GM12878 (cell line): ENCODE measurements at regions not wholly inside any gene's neighbourhood (a gene's known extent, or its start where the extent isn't known, plus 50 kb on each side); places are given as distances from the start of the nearest gene placed in this dataset.

Experiments used
- ATF2 ChIP-seq: IDR thresholded peaks from 2 replicates; pipeline ENCODE4 v1.6.1; 2012; ENCODE audit warnings: low read length, inconsistent platforms
- BACH1 ChIP-seq: fragments of 450-650 bp; IDR thresholded peaks from 2 replicates; pipeline ENCODE4 v1.6.1; 2017; ENCODE audit warnings: mild to moderate bottlenecking, borderline replicate concordance
- CREM ChIP-seq: IDR thresholded peaks from 2 replicates; pipeline ENCODE4 v1.6.1; 2014; ENCODE audit warnings: antibody characterized with exemption, low read depth
- CUX1 ChIP-seq: IDR thresholded peaks from 2 replicates; pipeline ENCODE4 v1.6.1; 2012; ENCODE audit warnings: improper control_type of control experiment, low read depth, low read length; ENCODE audit not compliant: insufficient replicate concordance
- GABPA ChIP-seq: IDR thresholded peaks from 2 replicates; pipeline ENCODE4 v1.6.1; 2014; ENCODE audit warnings: antibody characterized with exemption, low read depth, mild to moderate bottlenecking, inconsistent platforms
- JUNB ChIP-seq: IDR thresholded peaks from 2 replicates; pipeline ENCODE4 v1.6.1; 2016; ENCODE audit warnings: antibody characterized with exemption, mild to moderate bottlenecking
- LARP7 ChIP-seq: fragments of 450-650 bp; IDR thresholded peaks from 2 replicates; pipeline ENCODE4 v1.6.1; 2017; ENCODE audit warnings: mild to moderate bottlenecking
- NR2F1 ChIP-seq: fragments of 450-650 bp; conservative IDR thresholded peaks from 2 replicates; pipeline ENCODE4 v1.6.1; 2017; ENCODE audit warnings: mild to moderate bottlenecking
- RAD21 ChIP-seq: IDR thresholded peaks from 2 replicates; pipeline ENCODE4 v1.6.1; 2011; ENCODE audit warnings: mild to moderate bottlenecking, low read depth, low read length, moderate library complexity; ENCODE audit not compliant: insufficient read depth
- SMAD1 ChIP-seq: fragments of 450-650 bp; IDR thresholded peaks from 2 replicates; pipeline ENCODE4 v1.6.1; 2018; ENCODE audit warnings: mild to moderate bottlenecking, low read depth; ENCODE audit not compliant: partially characterized antibody
- SMC3 ChIP-seq: IDR thresholded peaks from 2 replicates; pipeline ENCODE4 v1.6.1; 2011; ENCODE audit warnings: low read length, improper control_type of control experiment, borderline replicate concordance
- SREBF1 ChIP-seq: IDR thresholded peaks from 2 replicates; pipeline ENCODE4 v1.6.1; 2012; ENCODE audit warnings: mild to moderate bottlenecking, low read length
- SUPT20H ChIP-seq: IDR thresholded peaks from 2 replicates; pipeline ENCODE4 v1.6.1; 2011; ENCODE audit warnings: low read depth, mild to moderate bottlenecking, low read length, moderate library complexity, borderline replicate concordance; ENCODE audit not compliant: control insufficient read depth
- ZBTB40 ChIP-seq: fragments of 450-650 bp; IDR thresholded peaks from 2 replicates; pipeline ENCODE4 v1.6.1; 2016; ENCODE audit warnings: mild to moderate bottlenecking, moderate library complexity, borderline replicate concordance
- ZNF217 ChIP-seq: fragments of 450-650 bp; IDR thresholded peaks from 2 replicates; pipeline ENCODE4 v1.6.1; 2017; ENCODE audit warnings: antibody characterized with exemption, mild to moderate bottlenecking
- ZNF687 ChIP-seq: fragments of 450-650 bp; IDR thresholded peaks from 2 replicates; pipeline ENCODE4 v1.6.1; 2017; ENCODE audit warnings: mild to moderate bottlenecking, moderate library complexity

- TF ChIP-seq ZBTB40 (peak; percentile 18; the same call in 1 of the 2 replicates), LARP7 (no peak), ZNF687 (0 out of 2 replicates have a peak, but pooled peaks have one; percentile 40), SUPT20H (no peak), SMC3 (peak; percentile 25; the same call in 1 of the 2 replicates), RAD21 (peak; percentile 47), SMAD1 (no peak), BACH1 (no peak), CREM (peak; percentile 59; the same call in 1 of the 2 replicates), SREBF1 (no peak), ATF2 (peak; percentile 76), CUX1 (no peak), ZNF217 (no peak), JUNB (peak; percentile 85), GABPA (0 out of 2 replicates have a peak, but pooled peaks have one; percentile 13), NR2F1 (no peak)
Measured at GRCh38 chr13:111046590-111047141, 68.4 kb upstream of the ARHGEF7 start (continued).
